ENCODE measurements at regions not wholly inside any gene's neighbourhood (a gene's known extent, or its start where the extent isn't known, plus 50 kb on each side); places are given as distances from the start of the nearest gene placed in this dataset.

DNA sequence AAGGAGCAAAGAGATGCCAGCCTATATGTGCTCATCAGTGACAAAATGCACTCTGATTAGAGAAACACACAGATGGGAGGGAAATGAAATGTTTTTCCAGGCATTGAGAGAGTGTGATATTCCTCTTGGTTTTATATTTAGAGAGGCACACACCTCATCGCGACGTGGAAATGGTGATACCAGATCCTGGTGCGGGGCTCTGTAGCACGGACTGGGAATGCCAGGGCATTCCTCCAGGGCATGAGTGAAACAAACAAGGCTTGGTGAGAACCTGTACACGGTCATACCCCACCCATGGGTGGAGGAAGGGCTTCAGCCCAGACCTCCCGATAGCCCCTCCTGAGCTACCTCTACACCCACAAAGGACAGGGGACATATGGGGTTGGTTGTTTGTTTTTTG, 280.2 kb downstream of the C16orf95 start:
- TF ChIP-seq POLR2A (IDR thresholded peaks at IDR 0.05), result no peak
- TF ChIP-seq, protein P1, sequence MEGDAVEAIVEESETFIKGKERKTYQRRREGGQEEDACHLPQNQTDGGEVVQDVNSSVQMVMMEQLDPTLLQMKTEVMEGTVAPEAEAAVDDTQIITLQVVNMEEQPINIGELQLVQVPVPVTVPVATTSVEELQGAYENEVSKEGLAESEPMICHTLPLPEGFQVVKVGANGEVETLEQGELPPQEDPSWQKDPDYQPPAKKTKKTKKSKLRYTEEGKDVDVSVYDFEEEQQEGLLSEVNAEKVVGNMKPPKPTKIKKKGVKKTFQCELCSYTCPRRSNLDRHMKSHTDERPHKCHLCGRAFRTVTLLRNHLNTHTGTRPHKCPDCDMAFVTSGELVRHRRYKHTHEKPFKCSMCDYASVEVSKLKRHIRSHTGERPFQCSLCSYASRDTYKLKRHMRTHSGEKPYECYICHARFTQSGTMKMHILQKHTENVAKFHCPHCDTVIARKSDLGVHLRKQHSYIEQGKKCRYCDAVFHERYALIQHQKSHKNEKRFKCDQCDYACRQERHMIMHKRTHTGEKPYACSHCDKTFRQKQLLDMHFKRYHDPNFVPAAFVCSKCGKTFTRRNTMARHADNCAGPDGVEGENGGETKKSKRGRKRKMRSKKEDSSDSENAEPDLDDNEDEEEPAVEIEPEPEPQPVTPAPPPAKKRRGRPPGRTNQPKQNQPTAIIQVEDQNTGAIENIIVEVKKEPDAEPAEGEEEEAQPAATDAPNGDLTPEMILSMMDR (IDR thresholded peaks at IDR 0.05), result no peak
